Fibroblast of lung (primary cell): ENCODE measurements at regions not wholly inside any gene's neighbourhood (a gene's known extent, or its start where the extent isn't known, plus 50 kb on each side); places are given as distances from the start of the nearest gene placed in this dataset.
"Not testable (repeated sequence)": the region's sequence is repeated elsewhere in the genome, so short reads cannot be mapped to it uniquely, and the experiment has no call there.

Experiments used
- DNase-seq, 2 donors: peaks; one replicate each; pipeline versions ENCODE4 v3.0.0 to v3.0.0-alpha.2; 2010; ENCODE audit warnings: low read depth in 2 of 2
- H2AFZ ChIP-seq: 2 replicates; pipeline ENCODE4 v1.5.1; 2012; ENCODE audit warnings: low read length, control low read depth, inconsistent platforms
- H3K27ac ChIP-seq: 2 replicates; pipeline ENCODE4 v1.5.1; 2011; ENCODE audit warnings: low read length, control low read depth; ENCODE audit not compliant: insufficient read depth
- H3K27me3 ChIP-seq: 2 replicates; pipeline ENCODE4 v1.5.1; 2011; ENCODE audit warnings: mild to moderate bottlenecking, low read length; ENCODE audit not compliant: control insufficient read depth, insufficient read depth
- H3K36me3 ChIP-seq: 2 replicates; pipeline ENCODE4 v1.5.1; 2011; ENCODE audit warnings: low read length; ENCODE audit not compliant: control insufficient read depth, insufficient read depth
- H3K4me1 ChIP-seq: 2 replicates; pipeline ENCODE4 v1.5.1; 2011; ENCODE audit warnings: low read length; ENCODE audit not compliant: control insufficient read depth, insufficient read depth; ENCODE audit errors: extremely low read depth
- H3K4me2 ChIP-seq: 2 replicates; pipeline ENCODE4 v1.5.1; 2011; ENCODE audit warnings: low read length, control low read depth; ENCODE audit not compliant: insufficient read depth; ENCODE audit errors: extremely low read depth
- H3K4me3 ChIP-seq, 4 experiments: fragments of 200-600 bp in 1 of 4; sonication (generic) in 1 of 4; replicated peaks in 1 of 4; 2 replicates each; pipeline ENCODE4 v1.5.1; 2011 to 2016; ENCODE audit warnings: low read length in 4 of 4, low read depth in 3 of 4, mild to moderate bottlenecking in 3 of 4, control low read depth in 2 of 4, inconsistent platforms in 1 of 4, mixed read lengths in 1 of 4; ENCODE audit not compliant: insufficient read depth in 1 of 4; ENCODE audit errors: control extremely low read depth in 1 of 4
- H3K79me2 ChIP-seq: 2 replicates; pipeline ENCODE4 v1.5.1; 2012; ENCODE audit warnings: mild to moderate bottlenecking, low read length, inconsistent platforms; ENCODE audit not compliant: control insufficient read depth, insufficient read depth
- H3K9ac ChIP-seq: 2 replicates; pipeline ENCODE4 v1.5.1; 2011; ENCODE audit warnings: mild to moderate bottlenecking, low read length, control low read depth; ENCODE audit not compliant: insufficient read depth
- H3K9me3 ChIP-seq: 2 replicates; pipeline ENCODE4 v1.5.1; 2012; ENCODE audit warnings: low read depth, low read length; ENCODE audit not compliant: control insufficient read depth, insufficient read depth
- H4K20me1 ChIP-seq: 2 replicates; pipeline ENCODE4 v1.5.1; 2011; ENCODE audit warnings: low read length; ENCODE audit not compliant: control insufficient read depth, insufficient read depth; ENCODE audit errors: extremely low read depth
- CTCF ChIP-seq, 2 donors: IDR thresholded peaks in 1 of 2; conservative IDR thresholded peaks in 1 of 2; 1 replicate in 1 of 2; 2 replicates in 1 of 2; pipeline ENCODE4 v1.5.1; 2011 to 2012; ENCODE audit warnings: low read length in 2 of 2, control low read depth in 1 of 2, inconsistent platforms in 1 of 2, low read depth in 1 of 2, mild to moderate bottlenecking in 1 of 2
- EZH2 ChIP-seq: IDR thresholded peaks from 2 replicates; pipeline ENCODE4 v1.5.1; 2012; ENCODE audit warnings: low read length, control low read depth, mild to moderate bottlenecking; ENCODE audit errors: missing control alignments

- Histone ChIP-seq H3K27me3 (no peaks in the 10 kb centered on the region), H2AFZ (no peak overlapping the region), H3K27ac (no peak overlapping the region), H3K9ac (no peak overlapping the region), H3K79me2 (no peaks in the 10 kb centered on the region), H4K20me1 (no peaks in the 10 kb centered on the region), H3K4me2 (no peak overlapping the region), H3K4me3 (no peak overlapping the region), H3K4me1 (no peaks in the 10 kb centered on the region), H3K36me3 (no peaks in the 10 kb centered on the region), H3K9me3 (no peaks in the 10 kb centered on the region)
- DNase-seq = no peak
- TF ChIP-seq EZH2 (no peak), CTCF (conservative IDR thresholded peaks at IDR 0.05 in 1 of 2, IDR thresholded peaks at IDR 0.05 in 1 of 2; ENCODE audit: low read depth in 1 of 2, low read length in 2 of 2) (no peak)
These were observed 145.4 kb upstream of the SMIM30 start for GRCh38 chr7:113263749-113264148.

- H3K9me3 ChIP-seq = not testable (repeated sequence)
These were observed 144.9 kb upstream of the SMIM30 start for GRCh38 chr7:113263215-113263742.

GRCh38 chr7:113256883-113257531 is 138.7 kb upstream of the SMIM30 start:
- H2AFZ ChIP-seq = no peak overlapping the region
- no peak for DNase-seq
- no peaks in the 10 kb centered on the region for H4K20me1 ChIP-seq
- H3K9me3 ChIP-seq = no peaks in the 10 kb centered on the region
- H3K27me3 ChIP-seq = no peaks in the 10 kb centered on the region
- no peaks in the 10 kb centered on the region for H3K4me1 ChIP-seq
- H3K4me3 ChIP-seq = peak overlapping the region in 1 of 4 experiments; percentile 13
- H3K9ac ChIP-seq = no peak overlapping the region
- H3K79me2 ChIP-seq = no peaks in the 10 kb centered on the region
- H3K4me2 ChIP-seq = peak overlapping the region; percentile 44
- H3K27ac ChIP-seq = no peak overlapping the region
- TF ChIP-seq CTCF (conservative IDR thresholded peaks at IDR 0.05 in 1 of 2, IDR thresholded peaks at IDR 0.05 in 1 of 2; ENCODE audit: low read depth in 1 of 2, low read length in 2 of 2) (no peak), EZH2 (no peak)
- no peaks in the 10 kb centered on the region for H3K36me3 ChIP-seq

More at GRCh38 chr7:113263215-113263742, 144.9 kb upstream of the SMIM30 start:
- H3K4me1 ChIP-seq, H2AFZ ChIP-seq, H3K27me3 ChIP-seq, H3K27ac ChIP-seq, DNase-seq, H3K4me3 ChIP-seq, H3K9ac ChIP-seq, H3K79me2 ChIP-seq, H3K4me2 ChIP-seq, H3K36me3 ChIP-seq, H4K20me1 ChIP-seq: not testable (repeated sequence)
